Stomach (tissue), 8 donors: ENCODE measurements at regions not wholly inside any gene's neighbourhood (a gene's known extent, or its start where the extent isn't known, plus 50 kb on each side); places are given as distances from the start of the nearest gene placed in this dataset.
A peak's percentile ranks its signal among the peaks of the same experiment; 100 is the strongest.

Source experiments
- DNase-seq, 2 donors: peaks; one replicate each; pipeline versions ENCODE4 v3.0.0 to v3.0.0-alpha.2; 2013 to 2019
- H3K27ac ChIP-seq, 5 donors: fragments of 200-600 bp in 4 of 5; sonication (generic) in 4 of 5; one replicate each; pipeline ENCODE4 v1.5.1; 2013 to 2019; ENCODE audit warnings: mild to moderate bottlenecking in 1 of 5, moderate library complexity in 1 of 5
- H3K27me3 ChIP-seq, 3 donors: fragments of 200-600 bp; sonication (generic); one replicate each; pipeline ENCODE4 v1.5.1; 2017 to 2019; ENCODE audit warnings: mixed run types in 1 of 3
- H3K36me3 ChIP-seq, 4 donors: fragments of 200-600 bp; sonication (generic); 1 replicate in 3 of 4; 2 replicates in 1 of 4; pipeline ENCODE4 v1.5.1; 2016 to 2019
- H3K4me1 ChIP-seq, 4 donors: fragments of 200-600 bp; sonication (generic); one replicate each; pipeline ENCODE4 v1.5.1; 2016 to 2019
- H3K4me3 ChIP-seq, 4 donors: fragments of 200-600 bp; sonication (generic) in 3 of 4; one replicate each; pipeline ENCODE4 v1.5.1; 2016 to 2019; ENCODE audit warnings: mild to moderate bottlenecking in 1 of 4
- H3K9me3 ChIP-seq, 4 donors: fragments of 200-600 bp; sonication (generic); one replicate each; pipeline ENCODE4 v1.5.1; 2016 to 2019
- CTCF ChIP-seq, 7 experiments: fragments of 450-650 bp in 4 of 7; fragments of 200-600 bp in 3 of 7; sonication (generic) in 3 of 7; IDR thresholded peaks; one replicate each; pipeline ENCODE4 v1.5.1; 2016 to 2019; ENCODE audit warnings: antibody characterized with exemption in 7 of 7, control low read depth in 2 of 7, mild to moderate bottlenecking in 1 of 7
- EP300 ChIP-seq: sonication (generic); formaldehyde crosslinking; IDR thresholded peaks from one replicate; pipeline ENCODE4 v1.6.1; 2017; ENCODE audit warnings: antibody characterized with exemption
- POLR2A ChIP-seq, 4 donors: fragments of 450-650 bp; IDR thresholded peaks; one replicate each; pipeline ENCODE4 v1.6.1; 2016; ENCODE audit warnings: antibody characterized with exemption in 4 of 4, control low read depth in 2 of 4, mild to moderate bottlenecking in 1 of 4, moderate library complexity in 1 of 4
- POLR2AphosphoS5 ChIP-seq, 3 donors: sonication (generic); formaldehyde crosslinking; IDR thresholded peaks; one replicate each; pipeline ENCODE4 v1.6.1; 2016; ENCODE audit warnings: antibody characterized with exemption in 3 of 3
- WGBS, 5 donors: extraction: QIAGEN DNeasy Blood & Tissue Kit in 3 of 5; methylation state at CpG; one replicate each; pipeline versions ENCODE4 v1.1.5 to v1.1.7; 2013 to 2018; 5-methylcytosine and 5-hydroxymethylcytosine counted together
- intact Hi-C: fragments of 100-400 bp; cut with DNase I; formaldehyde crosslinking; loops from one replicate; pipeline ENCODE4 v1.15.1; 2023; ENCODE audit warnings: low total_unique reads
- donor health status: healthy with polysubstance abuse.
- donor health status: Bipolar disorder and iron deficiency.
- donor health status: healthy.

DNA sequence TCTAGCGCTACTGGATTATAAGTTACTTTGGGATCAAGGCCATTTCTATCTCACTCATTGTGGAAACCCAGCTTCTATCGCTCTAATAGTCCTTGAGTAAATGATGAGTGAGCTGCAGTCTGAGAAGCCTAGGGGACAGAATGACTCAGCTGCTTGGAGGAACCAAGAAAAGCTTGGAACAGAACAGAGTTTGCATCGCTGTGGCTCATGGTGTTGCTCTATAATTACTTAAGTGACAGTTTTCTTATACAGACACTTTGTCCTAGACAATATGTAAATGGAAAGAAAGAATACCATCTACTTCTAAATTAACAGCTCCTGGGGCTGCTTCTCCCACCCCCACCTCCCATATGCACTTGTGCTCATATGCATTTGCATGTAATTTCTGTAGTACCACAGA is 156.9 kb downstream of the SLIT2 start:
- no peaks in the 10 kb centered on the region for H3K4me1 ChIP-seq
- no peak overlapping the region for H3K4me3 ChIP-seq
- no peaks in the 10 kb centered on the region for H3K27me3 ChIP-seq
- H3K36me3 ChIP-seq: no peaks in the 10 kb centered on the region
- H3K27ac ChIP-seq: peak overlapping the region in 1 of 5 donors; percentile 11
- no peaks in the 10 kb centered on the region for H3K9me3 ChIP-seq
- TF ChIP-seq POLR2A (IDR thresholded peaks at IDR 0.05) (no peak), CTCF (IDR thresholded peaks at IDR 0.05) (no peak), POLR2AphosphoS5 (IDR thresholded peaks at IDR 0.05) (no peak), EP300 (no peak)
- DNase-seq: no peak
- intact Hi-C loops: no loop called here
- 62 to 81% (median 77%) methylated on average over 3 of the region's 3 CpGs for WGBS, 5 donors

- no peak for DNase-seq
- TF ChIP-seq EP300 (no peak), CTCF (IDR thresholded peaks at IDR 0.05) (no peak), POLR2AphosphoS5 (IDR thresholded peaks at IDR 0.05) (no peak), POLR2A (IDR thresholded peaks at IDR 0.05) (no peak)
- no peaks in the 10 kb centered on the region for H3K9me3 ChIP-seq
- H3K27me3 ChIP-seq: no peaks in the 10 kb centered on the region
- intact Hi-C loops: no loop called here
- 66 to 74% (median 72%) methylated on average over 1 of the region's 1 CpG for WGBS, 5 donors
- H3K36me3 ChIP-seq: no peaks in the 10 kb centered on the region
- H3K27ac ChIP-seq: no peak overlapping the region
- H3K4me1 ChIP-seq: no peaks in the 10 kb centered on the region
- no peak overlapping the region for H3K4me3 ChIP-seq
Measured at GRCh38 chr4:20412072-20412471, 160.4 kb downstream of the SLIT2 start.

DNA sequence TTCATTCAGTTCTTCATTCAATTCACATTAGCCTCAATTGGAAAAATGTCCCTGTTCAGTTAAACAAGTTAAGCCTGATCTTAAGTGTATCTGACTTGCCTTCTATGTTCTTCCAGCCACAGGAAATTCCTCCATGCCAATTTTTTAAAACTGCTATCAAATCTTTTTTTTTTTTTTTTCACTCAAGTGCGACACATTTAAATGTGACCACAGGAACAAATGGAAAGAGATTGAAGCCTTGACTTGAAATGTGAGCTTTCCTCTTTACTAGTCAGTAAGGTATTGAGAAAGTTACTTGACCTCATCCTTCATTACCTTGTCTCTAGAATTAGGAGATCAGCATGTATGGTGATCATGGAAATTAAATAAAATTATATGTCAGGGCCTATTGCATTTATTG is 165.1 kb downstream of the SLIT2 start:
- no peaks in the 10 kb centered on the region for H3K27me3 ChIP-seq
- H3K27ac ChIP-seq: no peak overlapping the region
- no peaks in the 10 kb centered on the region for H3K36me3 ChIP-seq
- H3K4me3 ChIP-seq: no peak overlapping the region
- intact Hi-C loops: no loop called here
- peaks cover 0 to 10% (median 5%) of the 10 kb centered on the region in 4 donors for H3K4me1 ChIP-seq
- H3K9me3 ChIP-seq: no peaks in the 10 kb centered on the region
- TF ChIP-seq EP300: no peak
- TF ChIP-seq CTCF (IDR thresholded peaks at IDR 0.05): no peak
- no peak for TF ChIP-seq POLR2A (IDR thresholded peaks at IDR 0.05)
- TF ChIP-seq POLR2AphosphoS5 (IDR thresholded peaks at IDR 0.05): no peak
- no peak for DNase-seq
- 67 to 91% (median 85%) methylated on average over 1 of the region's 1 CpG for WGBS, 5 donors

GRCh38 chr4:20418861-20419451 is 167.3 kb downstream of the SLIT2 start:
- H3K27ac ChIP-seq: peak overlapping the region in 1 of 5 donors; percentile 31
- intact Hi-C loops: no loop called here
- 5 to 11% (median 7%) methylated on average over 4 of the region's 4 CpGs for WGBS, 5 donors
- peak overlapping the region; percentile 4 to 30 (median 27) for H3K4me3 ChIP-seq
- H3K27me3 ChIP-seq: no peaks in the 10 kb centered on the region
- no peaks in the 10 kb centered on the region for H3K36me3 ChIP-seq
- H3K9me3 ChIP-seq: no peaks in the 10 kb centered on the region
- H3K4me1 ChIP-seq: peaks cover 0 to 11% (median 5%) of the 10 kb centered on the region in 4 donors
- TF ChIP-seq EP300 (no peak), POLR2A (IDR thresholded peaks at IDR 0.05) (no peak), POLR2AphosphoS5 (IDR thresholded peaks at IDR 0.05) (peak in 1 of 3 donors; percentile 24), CTCF (IDR thresholded peaks at IDR 0.05) (peak in 3 of 7 experiments; percentile 20 to 48 (median 32))
- DNase-seq: peak in 1 of 2 donors; percentile 82
